Peyer's patch (tissue), 4 donors: ENCODE measurements at regions not wholly inside any gene's neighbourhood (a gene's known extent, or its start where the extent isn't known, plus 50 kb on each side); places are given as distances from the start of the nearest gene placed in this dataset.

Source experiments
- CTCF ChIP-seq, 6 experiments: fragments of 450-650 bp in 4 of 6; fragments of 200-600 bp in 2 of 6; sonication (generic) in 1 of 6; IDR thresholded peaks; one replicate each; pipeline ENCODE4 v1.5.1; 2017 to 2019; ENCODE audit warnings: antibody characterized with exemption in 6 of 6, mild to moderate bottlenecking in 3 of 6, moderate library complexity in 1 of 6
- POLR2A ChIP-seq, 2 donors: fragments of 450-650 bp; IDR thresholded peaks; one replicate each; pipeline ENCODE4 v1.5.1; 2017; ENCODE audit warnings: antibody characterized with exemption in 2 of 2, mild to moderate bottlenecking in 2 of 2, moderate library complexity in 2 of 2

DNA sequence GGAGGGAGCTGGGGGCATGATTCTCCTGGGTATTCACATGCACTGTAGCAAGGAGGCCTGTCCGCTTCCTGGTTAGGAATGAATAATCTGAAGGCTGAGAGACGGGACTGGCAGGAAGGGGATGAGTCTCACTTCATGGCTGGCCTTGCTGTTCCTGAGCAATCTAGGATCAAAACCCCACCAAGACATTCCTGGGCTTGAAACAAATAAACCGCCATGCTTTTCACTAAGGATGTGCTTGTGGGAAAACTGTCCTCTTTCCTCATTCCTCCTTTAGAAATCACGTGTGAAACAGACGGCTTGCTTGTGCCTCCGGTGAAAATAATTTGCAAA, 132.8 kb downstream of the MACROH2A1 start:
- no peak for TF ChIP-seq POLR2A (IDR thresholded peaks at IDR 0.05)
- TF ChIP-seq CTCF (IDR thresholded peaks at IDR 0.05): no peak
